ENCODE measurements at regions not wholly inside any gene's neighbourhood (a gene's known extent, or its start where the extent isn't known, plus 50 kb on each side); places are given as distances from the start of the nearest gene placed in this dataset.

DNA sequence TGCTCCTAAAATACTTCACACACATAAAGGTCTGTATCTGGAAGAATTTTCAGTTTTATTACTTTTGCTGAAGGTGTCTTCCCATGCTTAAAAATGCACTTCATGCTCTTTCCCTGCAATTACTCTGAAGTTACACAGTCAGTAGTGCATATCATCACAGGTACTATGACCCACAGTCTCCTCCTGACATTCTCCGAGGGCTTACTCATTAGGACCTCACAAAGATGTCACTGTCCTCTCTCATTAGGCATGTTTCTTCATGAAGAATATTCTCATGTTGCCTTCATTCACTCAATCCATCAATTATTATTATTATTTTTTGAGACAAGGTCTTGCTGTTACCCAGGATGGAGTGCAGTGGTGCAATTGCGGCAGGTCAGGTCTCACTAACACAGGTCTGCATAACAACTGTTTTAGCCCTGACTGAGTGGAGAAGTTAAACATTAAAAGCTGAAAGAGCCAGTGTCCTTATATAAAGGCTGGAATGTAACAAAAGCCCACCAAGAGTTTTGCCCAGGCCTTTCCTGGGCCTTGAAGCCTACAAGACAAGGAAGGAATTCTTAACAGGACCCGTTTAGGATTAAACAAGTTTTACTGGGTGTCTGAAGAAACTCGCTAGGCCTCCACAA, 119.5 kb upstream of the WSCD2 start:
- Histone ChIP-seq H3K4me3 (ENCODE audit: low read length) (no peak overlapping the region), H3K36me3 (ENCODE audit: insufficient read depth, low read length) (no peaks in the 10 kb centered on the region), H3K27me3 (ENCODE audit: insufficient read depth, low read length, poor library complexity, severe bottlenecking) (no peaks in the 10 kb centered on the region), H3K9me3 (ENCODE audit: low read length) (no peaks in the 10 kb centered on the region), H3K4me1 (ENCODE audit: insufficient read depth, low read length) (no peaks in the 10 kb centered on the region), H3K27ac (ENCODE audit: low read depth, low read length) (no peak overlapping the region)
- Mint-ChIP-seq H3K36me3 (no peaks in the 10 kb centered on the region), H3K27me3 (peaks cover 7 to 16% of the 10 kb centered on the region in 2 donors), H3K4me3 (no peak overlapping the region), H3K9me3 (peaks cover 0 to 2% (median 0%) of the 10 kb centered on the region in 5 donors), H3K4me1 (no peaks in the 10 kb centered on the region), H3K27ac (peak overlapping the region in 1 of 8 donors; percentile 72)
- no peak for DNase-seq
- CTCF ChIA-PET: no interaction called here
- POLR2A ChIA-PET: no interaction called here

DNA sequence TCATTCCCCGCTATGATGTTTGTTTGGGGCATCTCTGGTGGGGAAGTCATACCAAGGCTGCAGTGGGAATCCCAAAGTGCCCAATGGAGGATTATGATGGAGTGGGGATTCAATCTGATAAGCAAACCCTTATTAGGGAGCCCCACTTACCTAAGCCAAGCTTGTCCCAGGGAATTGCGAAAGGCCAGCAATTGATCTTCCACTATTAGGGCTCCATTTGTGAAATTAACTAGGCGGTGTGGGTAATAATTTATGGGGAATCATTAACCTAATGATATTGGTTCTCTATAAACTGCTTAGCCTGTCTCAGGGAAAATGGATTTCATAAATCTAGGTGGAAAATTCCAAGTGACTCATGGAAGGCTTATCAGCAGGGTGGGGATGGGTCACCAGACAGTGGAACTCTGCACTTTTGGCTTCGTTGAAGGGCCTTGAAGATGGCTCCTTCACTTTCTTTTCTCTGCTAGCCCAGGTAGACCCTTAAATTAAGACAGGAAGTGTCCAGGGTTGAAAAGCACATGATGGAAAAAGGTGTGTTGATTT, 113.0 kb upstream of the WSCD2 start:
- H3K27ac Mint-ChIP-seq: peak overlapping the region in 1 of 8 donors; percentile 1
- POLR2A ChIA-PET: no interaction called here
- peaks cover 0 to 2% (median 0%) of the 10 kb centered on the region in 5 donors for H3K9me3 Mint-ChIP-seq

DNA sequence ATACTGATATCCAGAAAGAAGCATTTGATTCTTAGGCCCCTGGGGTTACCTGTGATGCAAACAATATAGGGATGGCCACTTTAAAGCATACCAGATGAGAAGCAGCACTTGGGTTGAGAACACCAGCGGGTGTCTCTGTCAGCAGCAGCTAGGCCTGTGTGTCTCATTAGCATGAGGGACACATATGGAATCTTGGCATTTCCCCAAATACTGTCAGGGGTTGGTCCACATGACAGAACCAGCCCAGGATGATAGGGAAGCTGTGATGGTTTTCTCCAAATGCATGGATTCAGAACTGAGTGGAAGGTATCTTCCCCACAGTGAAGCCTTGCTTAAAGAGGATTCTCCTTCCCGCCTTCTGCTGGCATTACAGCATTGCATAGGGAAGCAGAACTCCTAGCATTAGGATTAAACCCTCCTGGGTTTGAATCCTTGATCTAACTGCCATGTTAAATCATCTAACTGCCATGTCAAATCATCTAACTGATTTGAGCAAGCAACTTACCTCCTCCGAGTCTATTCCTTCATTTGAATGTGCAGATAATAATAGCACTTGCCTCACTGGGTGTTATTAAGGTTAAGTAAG, 111.5 kb upstream of the WSCD2 start:
- H3K9me3 ChIP-seq (ENCODE audit: low read length): no peaks in the 10 kb centered on the region
- no peak overlapping the region for H3K27ac Mint-ChIP-seq
- H3K4me3 ChIP-seq (ENCODE audit: low read length): no peak overlapping the region
- no peaks in the 10 kb centered on the region for H3K4me1 Mint-ChIP-seq
- ChIA-PET CTCF (no interaction called here), POLR2A (no interaction called here)
- H3K9me3 Mint-ChIP-seq: peaks cover 0 to 2% (median 0%) of the 10 kb centered on the region in 5 donors
- peaks cover 10 to 24% of the 10 kb centered on the region in 2 donors for H3K27me3 Mint-ChIP-seq
- DNase-seq: no peak
- H3K27ac ChIP-seq (ENCODE audit: low read depth, low read length): no peak overlapping the region
- peaks cover 4% of the 10 kb centered on the region for H3K27me3 ChIP-seq (ENCODE audit: insufficient read depth, low read length, poor library complexity, severe bottlenecking)
- H3K4me3 Mint-ChIP-seq: no peak overlapping the region
- H3K36me3 ChIP-seq (ENCODE audit: insufficient read depth, low read length): no peaks in the 10 kb centered on the region
- H3K36me3 Mint-ChIP-seq: peaks cover 0 to 2% (median 0%) of the 10 kb centered on the region in 3 donors
- no peaks in the 10 kb centered on the region for H3K4me1 ChIP-seq (ENCODE audit: insufficient read depth, low read length)

More for the DNA sequence above, 113.0 kb upstream of the WSCD2 start:
- Histone ChIP-seq H3K27ac (ENCODE audit: low read depth, low read length) (no peak overlapping the region), H3K4me1 (ENCODE audit: insufficient read depth, low read length) (no peaks in the 10 kb centered on the region), H3K9me3 (ENCODE audit: low read length) (no peaks in the 10 kb centered on the region), H3K27me3 (ENCODE audit: insufficient read depth, low read length, poor library complexity, severe bottlenecking) (peaks cover 4% of the 10 kb centered on the region), H3K36me3 (ENCODE audit: insufficient read depth, low read length) (no peaks in the 10 kb centered on the region), H3K4me3 (ENCODE audit: low read length) (no peak overlapping the region)
- CTCF ChIA-PET: no interaction called here
- no peak overlapping the region for H3K4me3 Mint-ChIP-seq
- H3K36me3 Mint-ChIP-seq: peaks cover 0 to 2% (median 0%) of the 10 kb centered on the region in 3 donors
- DNase-seq: no peak
- peaks cover 10 to 24% of the 10 kb centered on the region in 2 donors for H3K27me3 Mint-ChIP-seq
- no peaks in the 10 kb centered on the region for H3K4me1 Mint-ChIP-seq

DNA sequence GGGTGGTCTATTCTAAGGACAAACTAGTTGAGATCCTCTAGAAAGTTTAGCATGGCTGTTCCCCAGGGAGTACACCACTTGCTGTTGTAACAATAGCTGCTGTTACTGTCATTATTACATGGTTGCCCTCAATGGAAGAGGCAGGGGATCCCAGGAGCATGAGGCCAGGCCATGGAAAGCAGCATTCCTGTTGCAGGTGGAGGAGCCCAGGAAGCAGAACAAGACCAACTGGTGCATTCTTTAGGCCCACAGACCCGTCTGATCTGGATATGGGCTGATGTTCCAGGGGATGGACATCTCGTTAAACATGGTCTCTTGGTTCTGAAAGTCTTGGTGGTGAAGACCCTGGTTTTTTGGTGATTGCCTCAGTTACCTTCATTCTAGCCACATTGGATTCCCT, 109.2 kb upstream of the WSCD2 start:
- H3K27me3 ChIP-seq (ENCODE audit: insufficient read depth, low read length, poor library complexity, severe bottlenecking): peaks cover 4% of the 10 kb centered on the region
- H3K36me3 Mint-ChIP-seq: peaks cover 0 to 2% (median 0%) of the 10 kb centered on the region in 3 donors
- CTCF ChIA-PET: no interaction called here

DNA sequence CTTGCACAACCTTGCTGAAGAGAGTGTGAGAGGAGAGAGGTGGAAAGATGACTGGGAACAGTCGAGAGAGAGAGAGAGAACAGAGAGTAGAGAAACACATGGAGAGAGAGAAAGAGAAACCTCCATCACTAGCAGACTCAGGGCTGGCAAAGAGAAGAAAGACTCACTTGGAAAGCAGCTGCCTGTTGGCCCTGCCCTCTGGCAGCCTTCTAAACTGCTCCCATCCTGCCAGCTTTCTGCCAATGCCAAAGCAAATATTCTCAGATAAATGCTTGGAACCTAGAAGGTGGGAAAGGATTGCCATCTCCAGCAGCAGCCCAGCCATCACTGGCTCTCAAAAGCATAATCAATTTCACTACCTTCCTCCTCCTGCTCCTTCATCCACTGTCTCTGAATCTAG, 107.9 kb upstream of the WSCD2 start:
- Histone ChIP-seq H3K27me3 (ENCODE audit: insufficient read depth, low read length, poor library complexity, severe bottlenecking) (no peaks in the 10 kb centered on the region), H3K4me3 (ENCODE audit: low read length) (no peak overlapping the region), H3K4me1 (ENCODE audit: insufficient read depth, low read length) (no peaks in the 10 kb centered on the region), H3K27ac (ENCODE audit: low read depth, low read length) (no peak overlapping the region), H3K36me3 (ENCODE audit: insufficient read depth, low read length) (no peaks in the 10 kb centered on the region), H3K9me3 (ENCODE audit: low read length) (no peaks in the 10 kb centered on the region)
- Mint-ChIP-seq H3K9me3 (no peaks in the 10 kb centered on the region), H3K27ac (no peak overlapping the region), H3K36me3 (peaks cover 0 to 2% (median 0%) of the 10 kb centered on the region in 3 donors), H3K27me3 (peaks cover 10 to 13% of the 10 kb centered on the region in 2 donors), H3K4me3 (no peak overlapping the region), H3K4me1 (no peaks in the 10 kb centered on the region)
- DNase-seq: no peak
- ChIA-PET POLR2A (no interaction called here), CTCF (no interaction called here)

More for the DNA sequence above, 109.2 kb upstream of the WSCD2 start:
- Mint-ChIP-seq H3K27me3 (peaks cover 10 to 21% of the 10 kb centered on the region in 2 donors), H3K4me3 (no peak overlapping the region), H3K9me3 (no peaks in the 10 kb centered on the region), H3K4me1 (no peaks in the 10 kb centered on the region), H3K27ac (no peak overlapping the region)
- Histone ChIP-seq H3K4me3 (ENCODE audit: low read length) (no peak overlapping the region), H3K27ac (ENCODE audit: low read depth, low read length) (no peak overlapping the region), H3K4me1 (ENCODE audit: insufficient read depth, low read length) (no peaks in the 10 kb centered on the region), H3K9me3 (ENCODE audit: low read length) (no peaks in the 10 kb centered on the region), H3K36me3 (ENCODE audit: insufficient read depth, low read length) (no peaks in the 10 kb centered on the region)
- no peak for DNase-seq
- POLR2A ChIA-PET: no interaction called here

DNA sequence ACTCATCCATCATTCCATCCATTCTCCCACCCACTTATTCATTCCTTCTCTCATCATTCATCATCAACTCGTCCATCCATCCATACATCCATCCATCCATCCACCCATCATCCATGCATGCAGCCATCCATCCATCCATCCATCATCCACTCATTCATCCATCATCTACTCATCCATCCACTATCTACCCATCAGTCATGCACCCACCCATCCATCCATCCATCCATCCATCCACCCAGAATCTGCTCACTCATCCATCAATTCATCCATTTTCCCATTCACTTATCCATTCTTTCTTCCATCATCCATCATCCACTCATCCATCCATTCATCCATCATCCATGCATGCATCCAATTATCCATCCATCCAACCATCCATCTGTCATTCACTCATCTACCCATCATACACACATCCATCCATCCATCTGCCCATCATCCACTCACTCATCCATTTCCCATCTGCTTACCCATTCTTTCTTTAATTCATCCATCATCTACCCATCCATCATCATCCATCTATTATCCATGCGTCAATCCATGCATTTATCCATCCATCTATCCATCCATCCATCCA, 107.1 kb upstream of the WSCD2 start:
- no peak overlapping the region for H3K27ac Mint-ChIP-seq
- H3K4me1 Mint-ChIP-seq: no peaks in the 10 kb centered on the region
- H3K4me1 ChIP-seq (ENCODE audit: insufficient read depth, low read length): no peaks in the 10 kb centered on the region
- H3K4me3 ChIP-seq (ENCODE audit: low read length): no peak overlapping the region
- peaks cover 10 to 12% of the 10 kb centered on the region in 2 donors for H3K27me3 Mint-ChIP-seq
- no peak overlapping the region for H3K4me3 Mint-ChIP-seq
- ChIA-PET POLR2A (no interaction called here), CTCF (no interaction called here)
- no peaks in the 10 kb centered on the region for H3K9me3 Mint-ChIP-seq
- H3K36me3 ChIP-seq (ENCODE audit: insufficient read depth, low read length): no peaks in the 10 kb centered on the region
- DNase-seq: no peak
- no peak overlapping the region for H3K27ac ChIP-seq (ENCODE audit: low read depth, low read length)
- H3K27me3 ChIP-seq (ENCODE audit: insufficient read depth, low read length, poor library complexity, severe bottlenecking): no peaks in the 10 kb centered on the region
- H3K36me3 Mint-ChIP-seq: peaks cover 0 to 2% (median 0%) of the 10 kb centered on the region in 3 donors
- no peaks in the 10 kb centered on the region for H3K9me3 ChIP-seq (ENCODE audit: low read length)

DNA sequence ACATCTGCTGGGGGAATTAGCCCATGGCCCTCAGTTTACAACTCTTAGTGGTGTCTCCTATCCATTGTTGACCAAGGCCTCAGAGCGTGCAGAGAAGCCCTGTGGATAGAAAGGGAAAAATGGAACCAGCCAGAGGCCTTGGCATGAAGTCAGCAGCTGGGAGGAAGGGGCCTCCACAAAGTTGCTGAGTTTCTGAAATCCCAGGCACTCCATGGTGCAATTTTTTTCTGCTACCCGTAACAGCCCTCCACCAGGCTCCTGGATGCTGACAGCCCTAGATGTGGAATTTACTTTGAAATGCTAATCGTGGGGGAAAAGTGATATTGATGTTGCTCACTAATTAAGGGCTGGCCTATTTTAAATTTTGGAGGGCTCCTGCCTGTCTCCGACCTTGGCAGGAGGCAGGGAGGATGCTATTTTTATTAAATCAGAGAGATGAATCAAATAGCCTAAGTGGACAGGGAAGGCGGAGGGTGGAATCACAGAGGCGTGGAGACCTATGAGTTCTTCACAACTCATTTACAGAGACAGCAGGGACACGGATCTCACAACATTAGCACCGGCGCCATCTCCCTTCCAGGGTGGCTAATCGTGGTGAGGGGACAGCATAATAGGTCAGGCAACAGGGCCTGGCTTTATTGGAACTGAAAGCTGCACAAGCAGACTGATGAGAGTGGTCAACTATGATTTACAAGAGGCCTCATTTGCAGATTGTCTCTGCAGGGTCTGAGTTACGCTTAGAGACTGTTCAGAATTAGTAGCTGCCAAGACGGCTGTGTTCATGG, 99.8 kb upstream of the WSCD2 start:
- H3K9me3 ChIP-seq (ENCODE audit: low read length): no peaks in the 10 kb centered on the region
- Mint-ChIP-seq H3K4me1 (peaks cover 0 to 2% (median 0%) of the 10 kb centered on the region in 3 donors), H3K36me3 (no peaks in the 10 kb centered on the region), H3K27me3 (peaks cover 5 to 34% of the 10 kb centered on the region in 2 donors), H3K27ac (no peak overlapping the region), H3K4me3 (no peak overlapping the region), H3K9me3 (peaks cover 0 to 2% (median 0%) of the 10 kb centered on the region in 5 donors)
- no peak overlapping the region for H3K27ac ChIP-seq (ENCODE audit: low read depth, low read length)
- ChIA-PET CTCF (no interaction called here), POLR2A (no interaction called here)
- no peak for DNase-seq
- no peak overlapping the region for H3K4me3 ChIP-seq (ENCODE audit: low read length)
- no peaks in the 10 kb centered on the region for H3K36me3 ChIP-seq (ENCODE audit: insufficient read depth, low read length)
- no peaks in the 10 kb centered on the region for H3K4me1 ChIP-seq (ENCODE audit: insufficient read depth, low read length)
- H3K27me3 ChIP-seq (ENCODE audit: insufficient read depth, low read length, poor library complexity, severe bottlenecking): no peaks in the 10 kb centered on the region

DNA sequence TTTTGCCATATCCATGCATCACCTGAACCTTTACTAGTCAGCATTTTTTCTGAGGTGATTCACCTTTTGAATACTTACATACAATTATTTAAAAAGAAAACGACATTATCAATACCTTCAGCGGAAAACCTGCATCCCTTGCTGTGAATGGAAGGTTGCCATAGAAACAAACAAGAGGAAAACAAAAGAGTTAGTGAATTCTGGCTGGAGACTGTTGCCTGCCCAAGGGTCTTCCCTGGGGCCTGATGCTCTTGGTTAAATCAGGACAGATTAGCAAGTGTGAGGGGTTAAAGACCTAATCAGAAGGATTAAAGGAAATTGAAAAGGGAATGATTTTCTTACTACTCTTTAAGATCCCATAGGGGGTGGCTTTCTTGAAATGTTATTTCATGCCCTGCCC, 96.0 kb upstream of the WSCD2 start:
- H3K9me3 Mint-ChIP-seq: peaks cover 0 to 4% (median 0%) of the 10 kb centered on the region in 5 donors
- H3K36me3 Mint-ChIP-seq: no peaks in the 10 kb centered on the region
- no peaks in the 10 kb centered on the region for H3K9me3 ChIP-seq (ENCODE audit: low read length)
- no peak overlapping the region for H3K27ac ChIP-seq (ENCODE audit: low read depth, low read length)
- POLR2A ChIA-PET: no interaction called here
- H3K27ac Mint-ChIP-seq: peak overlapping the region in 2 of 8 donors; percentile 26 to 42
- no peaks in the 10 kb centered on the region for H3K4me1 ChIP-seq (ENCODE audit: insufficient read depth, low read length)
- peaks cover 0 to 2% (median 0%) of the 10 kb centered on the region in 3 donors for H3K4me1 Mint-ChIP-seq
- H3K27me3 ChIP-seq (ENCODE audit: insufficient read depth, low read length, poor library complexity, severe bottlenecking): no peaks in the 10 kb centered on the region
- CTCF ChIA-PET: no interaction called here
- no peak overlapping the region for H3K4me3 Mint-ChIP-seq
- no peak for DNase-seq
- no peaks in the 10 kb centered on the region for H3K36me3 ChIP-seq (ENCODE audit: insufficient read depth, low read length)
- peaks cover 11 to 29% of the 10 kb centered on the region in 2 donors for H3K27me3 Mint-ChIP-seq
- H3K4me3 ChIP-seq (ENCODE audit: low read length): no peak overlapping the region
